Adrenal gland (tissue), 9 donors: ENCODE measurements at regions not wholly inside any gene's neighbourhood (a gene's known extent, or its start where the extent isn't known, plus 50 kb on each side); places are given as distances from the start of the nearest gene placed in this dataset.
"Not testable (repeated sequence)": the region's sequence is repeated elsewhere in the genome, so short reads cannot be mapped to it uniquely, and the experiment has no call there.

Experiments used
- DNase-seq, 7 donors: peaks; one replicate each; pipeline ENCODE4 v3.0.0-alpha.2; 2019 to 2020
- H3K27ac ChIP-seq, 5 donors: fragments of 200-600 bp; sonication (generic) in 4 of 5; 1 replicate in 3 of 5; 2 replicates in 2 of 5; pipeline versions ENCODE4 v1.5.1 to v1.8.0; 2016 to 2020; ENCODE audit warnings: mild to moderate bottlenecking in 1 of 5
- H3K27me3 ChIP-seq: fragments of 200-600 bp; 2 replicates; pipeline ENCODE4 v1.8.0; 2021
- H3K36me3 ChIP-seq, 2 donors: fragments of 200-600 bp; replicated peaks in 1 of 2; 1 replicate in 1 of 2; 2 replicates in 1 of 2; pipeline versions ENCODE4 v1.5.1 to v1.8.0; 2018 to 2022
- H3K4me1 ChIP-seq, 2 donors: fragments of 200-600 bp; replicated peaks in 1 of 2; 1 replicate in 1 of 2; 2 replicates in 1 of 2; pipeline versions ENCODE4 v1.5.1 to v1.8.0; 2018 to 2021
- H3K4me3 ChIP-seq, 4 donors: fragments of 200-600 bp; sonication (generic) in 3 of 4; one replicate each; pipeline ENCODE4 v1.5.1; 2016 to 2018
- H3K9me3 ChIP-seq, 3 donors: fragments of 200-600 bp; sonication (generic) in 1 of 3; replicated peaks in 1 of 3; 1 replicate in 2 of 3; 2 replicates in 1 of 3; pipeline versions ENCODE4 v1.5.1 to v1.8.0; 2016 to 2021
- WGBS, 4 donors: extraction: QIAGEN DNeasy Blood & Tissue Kit in 2 of 4; methylation state at CpG; one replicate each; pipeline versions ENCODE4 v1.1.5 to v1.1.7; 2013 to 2017; 5-methylcytosine and 5-hydroxymethylcytosine counted together
- intact Hi-C, 2 donors: fragments of 100-400 bp; cut with DNase I; formaldehyde crosslinking; loops; one replicate each; pipeline versions ENCODE4 v1.14.1 to v1.15.0; 2022 to 2023
- donor health status: healthy with polysubstance abuse.
- donor health status: Bipolar disorder and iron deficiency.
- donor health status: DM: yes; HTN: yes; CAD: no.
- donor health status: DM: no; HTN: no; CAD: no.
- donor health status: DM: no; HTN: no; CAD: no.

DNA sequence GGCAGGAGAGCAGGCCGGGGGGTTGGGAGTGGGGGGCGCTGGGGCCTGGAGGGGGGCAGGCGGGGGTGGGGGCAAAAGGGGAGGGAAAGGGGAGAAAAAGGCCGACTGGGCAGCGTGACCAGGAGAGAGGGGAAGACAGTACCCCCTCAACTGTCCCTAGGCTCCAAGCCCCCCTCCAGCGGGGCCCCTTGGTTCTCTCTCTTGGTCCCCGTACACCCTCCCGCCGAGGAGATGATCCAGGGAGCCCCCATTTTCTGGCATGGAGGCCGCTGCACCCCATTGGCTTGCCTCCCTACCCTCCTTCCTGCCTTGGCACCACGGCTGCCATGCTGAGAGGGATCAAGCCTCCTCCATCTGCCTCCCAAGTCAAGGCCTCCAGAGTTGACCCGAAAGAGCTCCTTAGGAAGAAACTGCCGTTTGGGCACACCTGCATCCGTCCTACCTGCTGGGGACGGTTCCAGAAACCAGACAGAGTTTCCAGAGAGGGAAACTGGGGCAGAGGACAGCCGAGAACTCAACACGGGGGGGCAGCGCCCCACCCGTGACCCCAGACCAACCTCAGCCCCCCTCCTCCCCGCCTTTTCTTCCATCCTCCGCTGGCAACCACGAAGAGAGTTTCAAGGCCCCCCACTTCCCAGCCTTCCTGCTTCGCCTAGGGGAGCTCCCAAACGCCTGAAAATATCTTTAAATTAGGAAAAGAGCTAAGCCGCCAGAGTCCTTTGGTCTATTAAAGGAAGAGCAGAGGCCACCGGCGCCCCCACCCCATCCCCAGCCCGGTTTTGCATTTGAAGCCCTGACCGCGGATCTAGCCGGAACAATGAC is 155.9 kb downstream of the CRLF3 start:
- DNase-seq, H3K27me3 ChIP-seq, H3K9me3 ChIP-seq, H3K36me3 ChIP-seq, intact Hi-C loops, H3K4me1 ChIP-seq, H3K27ac ChIP-seq: not testable (repeated sequence)
- peak overlapping the region in 1 of 4 donors; percentile 70 for H3K4me3 ChIP-seq
- WGBS, 4 donors = 6 to 15% (median 12%) methylated on average over 5 to 9 of the region's 31 CpGs

DNA sequence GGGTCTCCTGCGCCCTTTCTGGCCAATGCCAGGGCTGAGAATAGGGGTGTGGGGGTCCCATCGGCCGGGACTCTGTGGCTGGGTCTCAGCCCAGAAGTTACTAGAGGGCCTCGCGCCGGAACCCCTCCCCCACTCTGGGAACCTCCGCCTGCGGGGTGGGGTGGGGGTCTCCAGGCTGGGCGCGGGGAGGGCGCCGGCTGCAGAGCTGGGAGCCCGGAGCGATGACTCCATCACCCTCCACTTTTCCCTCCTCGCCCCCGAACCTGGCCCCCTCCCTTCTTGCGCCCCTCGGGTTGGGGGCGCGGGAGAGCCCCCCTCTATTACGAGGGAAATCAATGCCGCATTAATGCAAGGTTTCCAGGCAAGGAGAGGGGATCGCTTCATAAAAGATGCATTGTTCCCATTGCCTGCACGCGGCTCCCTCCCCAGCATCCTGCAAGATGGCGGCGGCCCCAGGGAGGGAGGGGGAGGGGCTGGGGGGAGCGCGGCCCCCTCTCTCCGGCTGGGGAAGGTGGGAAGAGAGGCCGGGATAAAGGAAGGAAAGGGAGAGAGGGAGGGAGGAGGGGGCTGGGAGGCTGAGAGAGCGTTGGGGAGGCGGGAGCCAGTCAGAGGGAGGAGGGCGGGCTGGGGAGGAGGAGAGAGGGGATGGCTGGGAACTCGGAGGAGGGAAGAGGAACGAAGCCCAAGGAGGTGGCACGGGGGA is 156.7 kb downstream of the CRLF3 start:
- H3K4me1 ChIP-seq, intact Hi-C loops, H3K36me3 ChIP-seq, H3K9me3 ChIP-seq, H3K27me3 ChIP-seq, H3K27ac ChIP-seq: not testable (repeated sequence)
- peak overlapping the region in 2 of 4 donors; percentile 13 to 70 for H3K4me3 ChIP-seq
- peak; percentile 15 to 70 (median 50) for DNase-seq
- 0% methylated on average over 3 to 26 of the region's 37 CpGs; no CpG with 5 or more reads in 1 of the 4 donors for WGBS, 4 donors

DNA sequence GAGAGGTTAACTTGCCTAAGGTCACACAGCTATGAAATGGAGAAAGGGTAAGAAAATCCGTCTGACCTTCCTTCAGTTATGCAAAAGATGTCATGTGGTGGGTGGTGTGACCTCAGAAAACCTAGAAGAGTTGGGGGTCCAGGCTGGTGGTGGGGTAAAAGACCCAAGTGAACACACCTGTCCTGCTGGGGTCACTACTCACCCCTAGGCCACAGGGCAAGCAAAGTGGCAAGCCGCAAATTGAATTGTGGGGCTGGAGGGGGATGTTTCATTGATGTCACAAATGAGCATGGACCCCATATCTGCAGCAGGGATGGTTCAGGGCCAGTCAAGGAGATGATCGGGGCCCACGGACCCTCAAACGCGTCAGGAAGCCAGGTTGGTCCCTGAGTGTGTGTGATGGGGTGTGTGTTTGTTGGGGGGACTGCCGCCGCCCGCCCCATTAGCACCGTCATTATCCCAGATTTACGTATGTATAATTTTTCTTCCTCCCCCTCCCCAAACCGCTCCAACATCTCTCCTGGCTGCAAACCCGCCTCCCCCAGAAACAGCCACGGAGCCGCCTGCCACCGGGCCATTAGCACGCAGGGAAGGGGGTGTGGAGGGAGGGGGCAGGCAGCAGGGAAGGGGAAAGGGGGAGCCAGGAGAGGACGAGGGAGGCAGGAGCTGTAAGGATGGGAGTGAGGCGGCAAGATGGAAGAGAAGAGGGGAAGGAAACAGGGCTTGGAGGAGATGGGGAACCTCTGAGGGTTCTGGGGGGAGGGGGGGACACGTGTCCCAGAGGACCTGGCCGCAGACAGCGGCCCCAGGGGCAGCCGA is 157.4 kb downstream of the CRLF3 start:
- H3K9me3 ChIP-seq, H3K36me3 ChIP-seq, H3K27ac ChIP-seq, H3K27me3 ChIP-seq, DNase-seq, H3K4me1 ChIP-seq, intact Hi-C loops: not testable (repeated sequence)
- peak overlapping the region in 1 of 4 donors; percentile 70 for H3K4me3 ChIP-seq
- WGBS, 4 donors = 25 to 50% (median 34%) methylated on average over 4 to 16 of the region's 23 CpGs

DNA sequence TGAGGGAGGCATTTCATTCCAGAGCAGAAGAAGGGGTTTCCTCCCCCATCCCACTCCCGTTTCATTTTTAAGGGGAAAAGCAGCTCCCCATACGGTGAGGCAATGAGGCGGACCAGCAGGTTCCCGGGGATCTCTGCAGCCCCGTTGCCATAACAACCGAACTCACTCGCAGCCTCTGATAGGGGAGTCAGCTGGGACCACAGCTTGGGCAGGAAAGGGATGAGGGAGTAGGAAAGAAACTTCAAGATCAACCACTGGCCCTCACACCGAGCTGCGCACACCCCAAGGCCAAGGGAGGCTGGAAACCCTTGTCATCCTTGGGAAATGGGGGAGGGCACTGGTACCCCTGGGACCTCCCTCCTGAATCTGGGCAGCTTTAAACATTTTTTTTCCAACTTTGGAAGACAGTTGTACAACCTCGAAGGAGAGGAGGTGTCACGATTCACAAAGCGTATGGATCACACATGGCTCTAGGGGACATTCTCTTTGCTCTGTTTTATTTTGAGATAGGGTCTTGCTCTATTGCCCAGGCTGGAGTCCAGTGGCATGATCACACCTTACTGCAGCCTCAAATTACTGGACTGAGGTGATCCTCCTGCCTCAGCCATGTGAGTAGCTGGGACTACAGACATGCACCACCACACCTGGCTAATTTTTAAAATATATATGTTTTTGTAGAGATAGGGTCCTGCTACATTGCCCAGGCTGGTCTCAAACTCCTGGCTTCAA is 160.6 kb downstream of the CRLF3 start:
- WGBS, 4 donors = 13 to 37% (median 21%) methylated on average over 5 to 12 of the region's 12 CpGs

DNA sequence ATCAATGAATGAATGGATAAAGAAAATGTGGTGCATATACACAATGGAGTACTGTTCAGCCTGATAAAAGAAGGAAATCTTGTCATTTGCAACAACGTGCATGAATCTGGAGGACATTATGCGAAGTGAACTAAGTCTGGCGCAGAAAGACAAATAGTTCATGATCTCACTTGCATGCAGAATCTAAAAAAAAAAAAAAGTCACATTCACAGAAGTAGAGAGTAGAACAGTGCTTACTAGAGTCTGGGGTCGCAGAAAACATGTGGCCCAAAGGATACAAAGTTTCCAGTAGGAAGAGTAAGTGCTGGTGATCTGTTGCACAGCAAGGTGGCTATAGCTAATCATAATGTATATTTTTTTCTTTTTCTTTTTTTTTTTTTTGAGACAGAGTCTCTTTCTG is 167.3 kb downstream of the CRLF3 start:
- H3K36me3 ChIP-seq, H3K27me3 ChIP-seq, H3K27ac ChIP-seq, DNase-seq, H3K9me3 ChIP-seq, H3K4me3 ChIP-seq, intact Hi-C loops, H3K4me1 ChIP-seq: not testable (repeated sequence)
- WGBS, 4 donors = 85 to 93% (median 88%) methylated on average over 1 to 4 of the region's 4 CpGs

More for the DNA sequence above, 160.6 kb downstream of the CRLF3 start:
- H3K4me3 ChIP-seq, intact Hi-C loops, H3K36me3 ChIP-seq, H3K4me1 ChIP-seq, H3K27me3 ChIP-seq, H3K9me3 ChIP-seq, DNase-seq, H3K27ac ChIP-seq: not testable (repeated sequence)

DNA sequence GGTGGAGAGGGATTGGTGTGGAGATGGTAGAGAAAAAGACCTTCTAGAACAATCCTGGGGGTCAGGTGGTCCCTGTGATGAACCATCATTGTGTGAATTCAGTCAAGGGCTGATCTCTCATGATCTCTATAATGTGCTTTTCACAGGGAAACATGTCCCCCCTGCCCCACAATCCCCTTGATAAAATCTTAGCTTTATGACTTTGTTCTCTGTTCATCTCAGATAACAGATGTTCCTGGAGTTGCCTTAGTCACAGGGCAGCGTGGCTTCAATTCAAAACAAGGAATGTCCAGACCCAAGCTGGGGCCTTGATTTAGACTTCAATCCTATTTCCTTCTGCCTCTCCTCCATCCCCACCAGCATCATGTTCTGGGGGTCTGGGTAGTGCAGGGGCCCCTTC is 171.5 kb downstream of the CRLF3 start:
- DNase-seq, intact Hi-C loops: not testable (repeated sequence)
- 58 to 87% (median 75%) methylated on average over 1 of the region's 1 CpG for WGBS, 4 donors

DNA sequence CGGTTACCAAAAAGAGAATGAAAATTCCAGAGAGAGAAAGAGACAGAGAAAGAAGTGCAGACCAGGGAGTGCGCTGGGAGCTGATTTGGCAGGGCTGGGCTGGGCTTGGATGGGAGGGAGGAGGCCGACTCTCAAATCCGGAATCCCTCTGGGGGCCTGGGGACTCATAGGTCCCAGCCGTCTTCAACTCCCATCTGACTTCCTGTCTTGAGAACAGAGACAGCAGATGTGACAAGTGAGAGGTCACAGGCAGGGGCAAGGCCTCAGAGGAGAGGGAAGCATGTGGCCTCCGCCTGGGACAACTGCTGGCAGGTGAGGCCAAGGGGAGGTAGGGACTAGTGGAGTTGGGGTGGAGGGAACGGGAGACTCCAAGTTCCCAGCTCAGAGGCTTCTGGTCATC is 172.9 kb downstream of the GOSR1 start:
- DNase-seq, H3K36me3 ChIP-seq, H3K9me3 ChIP-seq, H3K4me1 ChIP-seq, H3K27me3 ChIP-seq, intact Hi-C loops, H3K27ac ChIP-seq, H3K4me3 ChIP-seq: not testable (repeated sequence)
- WGBS, 4 donors = 57 to 90% (median 76%) methylated on average over 2 to 7 of the region's 7 CpGs

More for the DNA sequence above, 171.5 kb downstream of the CRLF3 start:
- not testable (repeated sequence) for H3K27me3 ChIP-seq, H3K4me3 ChIP-seq, H3K9me3 ChIP-seq, H3K27ac ChIP-seq, H3K36me3 ChIP-seq, H3K4me1 ChIP-seq

DNA sequence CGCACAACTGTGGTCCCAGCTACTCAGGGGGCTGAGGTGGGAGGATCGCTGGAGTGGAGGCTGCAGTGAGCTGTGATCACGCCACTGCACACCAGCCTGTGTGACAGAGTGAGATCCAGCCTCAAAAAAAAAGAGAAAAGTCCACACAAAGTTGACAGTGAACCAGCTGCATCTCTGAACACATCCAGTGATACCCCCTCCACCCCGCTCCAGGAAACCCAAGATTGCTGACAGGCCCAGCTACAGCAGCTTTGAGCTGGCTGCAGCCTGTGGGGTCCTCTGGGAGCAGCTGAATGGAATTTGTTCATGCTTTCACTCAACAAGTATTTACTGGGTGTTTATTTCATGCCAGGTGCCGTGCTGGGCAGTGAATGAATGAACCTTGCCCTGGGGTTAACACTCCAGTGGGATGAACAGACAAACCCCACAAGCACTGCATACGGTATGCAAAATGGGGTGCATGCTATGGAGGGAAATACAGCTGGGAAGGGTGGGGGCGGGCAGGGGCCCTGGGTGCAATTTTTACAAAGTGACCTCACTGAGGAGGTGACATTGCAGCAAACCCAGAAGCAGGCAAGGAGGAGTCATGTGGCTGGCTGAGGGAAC is 170.9 kb downstream of the GOSR1 start:
- WGBS, 4 donors = 84 to 100% (median 93%) methylated on average over 3 to 7 of the region's 7 CpGs
- intact Hi-C loops = not testable (repeated sequence)

DNA sequence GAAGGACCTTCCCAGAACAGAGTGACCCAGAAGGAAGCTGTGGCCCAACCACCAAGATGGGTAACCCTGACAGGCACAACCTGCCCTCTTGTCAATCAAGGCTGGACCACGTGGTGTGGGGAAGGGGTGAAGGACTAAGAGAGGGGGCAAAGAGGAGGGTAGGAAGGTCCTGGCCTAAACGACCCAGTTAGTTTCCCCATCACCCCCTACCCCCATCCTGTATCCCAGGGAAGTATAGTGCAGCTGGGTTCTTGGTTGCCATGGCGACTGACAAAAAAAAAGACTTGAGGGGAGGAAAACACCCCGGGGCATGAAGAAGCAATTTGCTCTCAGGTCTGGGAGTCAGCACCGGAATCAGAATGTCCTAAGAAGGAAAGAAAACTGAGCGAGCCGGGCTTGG is 168.7 kb downstream of the GOSR1 start:
- WGBS, 4 donors = 15 to 25% (median 19%) methylated on average over 5 to 7 of the region's 7 CpGs
- intact Hi-C loops, H3K9me3 ChIP-seq, DNase-seq, H3K36me3 ChIP-seq, H3K4me3 ChIP-seq, H3K4me1 ChIP-seq, H3K27ac ChIP-seq, H3K27me3 ChIP-seq: not testable (repeated sequence)

More for the DNA sequence above, 170.9 kb downstream of the GOSR1 start:
- not testable (repeated sequence) for H3K36me3 ChIP-seq, H3K9me3 ChIP-seq, H3K27me3 ChIP-seq, H3K4me1 ChIP-seq, H3K4me3 ChIP-seq, H3K27ac ChIP-seq, DNase-seq

DNA sequence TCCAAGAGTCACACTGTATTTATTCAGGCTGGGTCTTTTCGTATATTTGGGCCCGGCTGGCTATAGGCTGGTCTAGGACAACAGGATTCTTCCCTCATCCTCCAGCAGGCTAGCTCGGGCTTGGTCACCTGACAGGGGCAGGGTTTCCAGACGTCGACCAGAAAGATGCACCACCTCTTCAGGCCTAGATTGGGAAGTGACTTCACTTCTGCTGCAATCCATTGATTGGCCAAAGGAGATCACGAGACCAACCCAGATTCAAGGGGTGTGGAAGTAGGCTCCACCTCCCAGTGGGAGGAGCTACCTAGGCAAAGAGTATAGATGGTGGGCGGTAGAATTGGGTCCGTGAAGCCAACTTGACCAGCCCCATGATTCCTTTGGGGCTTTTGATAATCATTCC is 167.5 kb downstream of the GOSR1 start:
- H3K27ac ChIP-seq, intact Hi-C loops, H3K4me1 ChIP-seq, H3K4me3 ChIP-seq, H3K9me3 ChIP-seq, H3K36me3 ChIP-seq, H3K27me3 ChIP-seq, DNase-seq: not testable (repeated sequence)
- 0 to 26% methylated on average over 2 to 3 of the region's 8 CpGs; no CpG with 5 or more reads in 2 of the 4 donors for WGBS, 4 donors
